H1 (cell line): ENCODE measurements at regions not wholly inside any gene's neighbourhood (a gene's known extent, or its start where the extent isn't known, plus 50 kb on each side); places are given as distances from the start of the nearest gene placed in this dataset.

Experiments
- ASH2L ChIP-seq: fragments of 200-600, 300-600 bp; sonication (generic); IDR thresholded peaks from one replicate; pipeline ENCODE4 v1.7.1; 2017; ENCODE audit warnings: low read length
- BCL11A ChIP-seq, 2 experiments: IDR thresholded peaks; one replicate each; pipeline ENCODE4 v1.6.1; 2011; ENCODE audit warnings: low read depth in 2 of 2, low read length in 2 of 2, mild to moderate bottlenecking in 2 of 2
- BRCA1 ChIP-seq: IDR thresholded peaks from 2 replicates; pipeline ENCODE4 v1.6.1; 2012; ENCODE audit warnings: low read depth, low read length, improper control_type of control experiment
- CHD7 ChIP-seq: fragments of 300-600 bp; sonication (generic); IDR thresholded peaks from 2 replicates; pipeline ENCODE4 v1.7.1; 2012; ENCODE audit warnings: low read length, moderate library complexity, mild to moderate bottlenecking, inconsistent platforms; ENCODE audit not compliant: insufficient replicate concordance
- EP300 ChIP-seq, 2 experiments: IDR thresholded peaks; 1 replicate in 1 of 2; 2 replicates in 1 of 2; pipeline ENCODE4 v1.6.1; 2011 to 2012; ENCODE audit warnings: low read depth in 2 of 2, low read length in 2 of 2, mild to moderate bottlenecking in 2 of 2, borderline replicate concordance in 1 of 2, inconsistent platforms in 1 of 2, moderate library complexity in 1 of 2
- MAX ChIP-seq: IDR thresholded peaks from 2 replicates; pipeline ENCODE4 v1.6.1; 2012; ENCODE audit warnings: inconsistent platforms
- NANOG ChIP-seq: IDR thresholded peaks from 2 replicates; pipeline ENCODE4 v1.6.1; 2011; ENCODE audit warnings: low read length, low read depth, mild to moderate bottlenecking, inconsistent platforms; ENCODE audit not compliant: insufficient read depth, poor library complexity, severe bottlenecking
- POU5F1 ChIP-seq: IDR thresholded peaks from 2 replicates; pipeline ENCODE4 v1.6.1; 2011; ENCODE audit warnings: low read depth, mild to moderate bottlenecking, low read length, moderate library complexity
- RFX5 ChIP-seq: IDR thresholded peaks from 2 replicates; pipeline ENCODE4 v1.6.1; 2011; ENCODE audit warnings: low read depth, low read length, improper control_type of control experiment, borderline replicate concordance
- SIN3A ChIP-seq, 2 experiments: IDR thresholded peaks in 1 of 2; conservative IDR thresholded peaks in 1 of 2; 2 replicates each; pipeline ENCODE4 v1.6.1; 2011 to 2012; ENCODE audit warnings: low read length in 2 of 2, improper control_type of control experiment in 1 of 2, low read depth in 1 of 2, mild to moderate bottlenecking in 1 of 2
- SP2 ChIP-seq: IDR thresholded peaks from 2 replicates; pipeline ENCODE4 v1.6.1; 2012; ENCODE audit warnings: mild to moderate bottlenecking, low read length, inconsistent platforms
- TEAD4 ChIP-seq: IDR thresholded peaks from 2 replicates; pipeline ENCODE4 v1.6.1; 2012; ENCODE audit warnings: low read depth, low read length, inconsistent platforms, mixed read lengths

GRCh38 chr12:112728864-112729263 lies 62.7 kb upstream of the RPH3A start (continued):
- TF ChIP-seq CHD7 (no peak), NANOG (no peak), EP300 (IDR thresholded peaks at IDR 0.05; ENCODE audit: borderline replicate concordance in 1 of 2, low read depth in 2 of 2, low read length in 2 of 2) (no peak), SP2 (no peak), SIN3A (conservative IDR thresholded peaks at IDR 0.05 in 1 of 2, IDR thresholded peaks at IDR 0.05 in 1 of 2; ENCODE audit: low read depth in 1 of 2, low read length in 2 of 2) (no peak), ASH2L (no peak), TEAD4 (no peak), BRCA1 (no peak), MAX (no peak), RFX5 (no peak), POU5F1 (no peak), BCL11A (IDR thresholded peaks at IDR 0.05; ENCODE audit: low read depth in 2 of 2, low read length in 2 of 2) (no peak)
